Prostate gland (tissue), 2 donors: ENCODE measurements at regions not wholly inside any gene's neighbourhood (a gene's known extent, or its start where the extent isn't known, plus 50 kb on each side); places are given as distances from the start of the nearest gene placed in this dataset.

Experiments used
- POLR2A ChIP-seq: fragments of 450-650 bp; IDR thresholded peaks from one replicate; pipeline ENCODE4 v1.6.1; 2016; ENCODE audit warnings: antibody characterized with exemption, mild to moderate bottlenecking
- TF ChIP-seq, protein P1 (sequence below), 4 experiments: fragments of 200-600 bp in 2 of 4; fragments of 450-650 bp in 2 of 4; sonication (generic) in 2 of 4; IDR thresholded peaks; 1 replicate in 3 of 4; 2 replicates in 1 of 4; pipeline ENCODE4 v1.5.1; 2016 to 2019; ENCODE audit warnings: antibody characterized with exemption in 4 of 4, mild to moderate bottlenecking in 2 of 4, moderate library complexity in 2 of 4

DNA sequence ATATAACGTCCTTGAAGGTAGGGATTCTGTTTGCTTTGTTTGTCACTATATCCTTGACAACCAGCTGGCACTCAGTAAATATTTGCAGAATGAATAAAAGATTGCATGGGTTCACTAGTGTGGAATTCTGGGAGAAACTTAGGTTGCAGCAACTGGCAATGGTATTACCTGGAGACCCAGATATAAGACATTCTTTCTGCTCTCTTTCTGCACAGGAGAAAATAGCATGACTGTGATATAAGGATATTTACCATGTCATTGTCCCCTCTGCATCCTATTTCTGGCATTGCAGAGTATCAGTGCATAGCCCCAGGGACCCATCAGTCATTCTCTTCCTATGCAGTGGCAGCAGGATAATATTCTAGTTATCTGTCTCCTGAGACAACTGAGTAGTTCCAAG lies 308.9 kb upstream of the LRRC7 start:
- TF ChIP-seq POLR2A: no peak
- TF ChIP-seq, protein P1, sequence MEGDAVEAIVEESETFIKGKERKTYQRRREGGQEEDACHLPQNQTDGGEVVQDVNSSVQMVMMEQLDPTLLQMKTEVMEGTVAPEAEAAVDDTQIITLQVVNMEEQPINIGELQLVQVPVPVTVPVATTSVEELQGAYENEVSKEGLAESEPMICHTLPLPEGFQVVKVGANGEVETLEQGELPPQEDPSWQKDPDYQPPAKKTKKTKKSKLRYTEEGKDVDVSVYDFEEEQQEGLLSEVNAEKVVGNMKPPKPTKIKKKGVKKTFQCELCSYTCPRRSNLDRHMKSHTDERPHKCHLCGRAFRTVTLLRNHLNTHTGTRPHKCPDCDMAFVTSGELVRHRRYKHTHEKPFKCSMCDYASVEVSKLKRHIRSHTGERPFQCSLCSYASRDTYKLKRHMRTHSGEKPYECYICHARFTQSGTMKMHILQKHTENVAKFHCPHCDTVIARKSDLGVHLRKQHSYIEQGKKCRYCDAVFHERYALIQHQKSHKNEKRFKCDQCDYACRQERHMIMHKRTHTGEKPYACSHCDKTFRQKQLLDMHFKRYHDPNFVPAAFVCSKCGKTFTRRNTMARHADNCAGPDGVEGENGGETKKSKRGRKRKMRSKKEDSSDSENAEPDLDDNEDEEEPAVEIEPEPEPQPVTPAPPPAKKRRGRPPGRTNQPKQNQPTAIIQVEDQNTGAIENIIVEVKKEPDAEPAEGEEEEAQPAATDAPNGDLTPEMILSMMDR (IDR thresholded peaks at IDR 0.05): no peak
